Adrenal gland (tissue), 9 donors: ENCODE measurements at regions not wholly inside any gene's neighbourhood (a gene's known extent, or its start where the extent isn't known, plus 50 kb on each side); places are given as distances from the start of the nearest gene placed in this dataset.

Experiments used
- DNase-seq, 7 donors: peaks; one replicate each; pipeline ENCODE4 v3.0.0-alpha.2; 2019 to 2020
- H3K27ac ChIP-seq, 5 donors: fragments of 200-600 bp; sonication (generic) in 4 of 5; 1 replicate in 3 of 5; 2 replicates in 2 of 5; pipeline versions ENCODE4 v1.5.1 to v1.8.0; 2016 to 2020; ENCODE audit warnings: mild to moderate bottlenecking in 1 of 5
- H3K27me3 ChIP-seq: fragments of 200-600 bp; 2 replicates; pipeline ENCODE4 v1.8.0; 2021
- H3K36me3 ChIP-seq, 2 donors: fragments of 200-600 bp; replicated peaks in 1 of 2; 1 replicate in 1 of 2; 2 replicates in 1 of 2; pipeline versions ENCODE4 v1.5.1 to v1.8.0; 2018 to 2022
- H3K4me1 ChIP-seq, 2 donors: fragments of 200-600 bp; replicated peaks in 1 of 2; 1 replicate in 1 of 2; 2 replicates in 1 of 2; pipeline versions ENCODE4 v1.5.1 to v1.8.0; 2018 to 2021
- H3K4me3 ChIP-seq, 4 donors: fragments of 200-600 bp; sonication (generic) in 3 of 4; one replicate each; pipeline ENCODE4 v1.5.1; 2016 to 2018
- H3K9me3 ChIP-seq, 3 donors: fragments of 200-600 bp; sonication (generic) in 1 of 3; replicated peaks in 1 of 3; 1 replicate in 2 of 3; 2 replicates in 1 of 3; pipeline versions ENCODE4 v1.5.1 to v1.8.0; 2016 to 2021
- CTCF ChIP-seq, 6 experiments: fragments of 450-650 bp in 4 of 6; fragments of 200-600 bp in 2 of 6; sonication (generic) in 1 of 6; IDR thresholded peaks; 1 replicate in 5 of 6; 2 replicates in 1 of 6; pipeline versions ENCODE4 v1.5.1 to v1.8.0; 2016 to 2021; ENCODE audit warnings: antibody characterized with exemption in 6 of 6, mild to moderate bottlenecking in 2 of 6, moderate library complexity in 1 of 6
- POLR2A ChIP-seq, 2 donors: fragments of 450-650 bp; IDR thresholded peaks; one replicate each; pipeline ENCODE4 v1.6.1; 2017; ENCODE audit warnings: antibody characterized with exemption in 2 of 2, mild to moderate bottlenecking in 2 of 2, moderate library complexity in 1 of 2
- WGBS, 4 donors: extraction: QIAGEN DNeasy Blood & Tissue Kit in 2 of 4; methylation state at CpG; one replicate each; pipeline versions ENCODE4 v1.1.5 to v1.1.7; 2013 to 2017; 5-methylcytosine and 5-hydroxymethylcytosine counted together
- intact Hi-C, 2 donors: fragments of 100-400 bp; cut with DNase I; formaldehyde crosslinking; loops; one replicate each; pipeline versions ENCODE4 v1.14.1 to v1.15.0; 2022 to 2023
- donor health status: healthy with polysubstance abuse.
- donor health status: Bipolar disorder and iron deficiency.
- donor health status: DM: yes; HTN: yes; CAD: no.
- donor health status: DM: no; HTN: no; CAD: no.
- donor health status: DM: no; HTN: no; CAD: no.

GRCh38 chr20:12659942-12660341, 348.8 kb upstream of the SPTLC3 start:
- no peak overlapping the region for H3K27ac ChIP-seq
- no peaks in the 10 kb centered on the region for H3K4me1 ChIP-seq
- TF ChIP-seq CTCF (IDR thresholded peaks at IDR 0.05), result no peak
- TF ChIP-seq POLR2A (IDR thresholded peaks at IDR 0.05), result no peak
- H3K27me3 ChIP-seq, result no peaks in the 10 kb centered on the region
- H3K4me3 ChIP-seq, result no peak overlapping the region
- H3K36me3 ChIP-seq, result no peaks in the 10 kb centered on the region
- H3K9me3 ChIP-seq, result no peaks in the 10 kb centered on the region
- 41 to 85% (median 56%) methylated on average over 1 of the region's 1 CpG for WGBS, 4 donors
- intact Hi-C loops, result no loop called here
- no peak for DNase-seq

GRCh38 chr20:12660918-12661317, 347.9 kb upstream of the SPTLC3 start:
- Histone ChIP-seq H3K4me3 (no peak overlapping the region), H3K4me1 (no peaks in the 10 kb centered on the region), H3K27me3 (no peaks in the 10 kb centered on the region), H3K36me3 (no peaks in the 10 kb centered on the region), H3K27ac (no peak overlapping the region), H3K9me3 (no peaks in the 10 kb centered on the region)
- TF ChIP-seq CTCF (IDR thresholded peaks at IDR 0.05) (no peak), POLR2A (IDR thresholded peaks at IDR 0.05) (no peak)
- intact Hi-C loops, result no loop called here
- DNase-seq, result no peak
- 8 to 56% (median 41%) methylated on average over 2 of the region's 2 CpGs for WGBS, 4 donors

- Histone ChIP-seq H3K27me3 (no peaks in the 10 kb centered on the region), H3K4me1 (no peaks in the 10 kb centered on the region), H3K36me3 (no peaks in the 10 kb centered on the region), H3K9me3 (no peaks in the 10 kb centered on the region), H3K27ac (no peak overlapping the region), H3K4me3 (no peak overlapping the region)
- WGBS, 4 donors, result 45 to 65% (median 60%) methylated on average over 1 of the region's 1 CpG
- no peak for DNase-seq
- TF ChIP-seq CTCF (IDR thresholded peaks at IDR 0.05), result no peak
- intact Hi-C loops, result no loop called here
Observed at GRCh38 chr20:12670301-12670700, 338.5 kb upstream of the SPTLC3 start.

GRCh38 chr20:12673352-12673751, 335.4 kb upstream of the SPTLC3 start:
- intact Hi-C loops, result no loop called here

More at GRCh38 chr20:12673352-12673751, 335.4 kb upstream of the SPTLC3 start:
- no peaks in the 10 kb centered on the region for H3K36me3 ChIP-seq
- no peaks in the 10 kb centered on the region for H3K4me1 ChIP-seq
- no peak overlapping the region for H3K4me3 ChIP-seq
- WGBS, 4 donors, result 72 to 79% (median 76%) methylated on average over 5 of the region's 5 CpGs
- H3K27ac ChIP-seq, result no peak overlapping the region
- TF ChIP-seq CTCF (IDR thresholded peaks at IDR 0.05) (no peak), POLR2A (IDR thresholded peaks at IDR 0.05) (no peak)
- DNase-seq, result no peak
- H3K9me3 ChIP-seq, result no peaks in the 10 kb centered on the region
- no peaks in the 10 kb centered on the region for H3K27me3 ChIP-seq
